CD14-positive monocyte (primary cell): ENCODE measurements at regions not wholly inside any gene's neighbourhood (a gene's known extent, or its start where the extent isn't known, plus 50 kb on each side); places are given as distances from the start of the nearest gene placed in this dataset.

Experiments used
- DNase-seq, 3 donors: peaks; one replicate each; pipeline ENCODE4 v3.0.0-alpha.2; 2011 to 2022
- H2AFZ ChIP-seq: 2 replicates; pipeline ENCODE4 v1.6.0; 2012; ENCODE audit warnings: mild to moderate bottlenecking, low read depth, low read length, inconsistent platforms; ENCODE audit not compliant: insufficient read depth, poor library complexity, severe bottlenecking
- H3K27ac ChIP-seq, 2 donors: 1 replicate in 1 of 2; 2 replicates in 1 of 2; pipeline ENCODE4 v1.5.1; 2012 to 2013; ENCODE audit warnings: low read length in 2 of 2, control low read depth in 1 of 2, inconsistent platforms in 1 of 2, low read depth in 1 of 2, mild to moderate bottlenecking in 1 of 2
- H3K27me3 ChIP-seq, 2 donors: one replicate each; pipeline versions ENCODE4 v1.6.0 to v1.6.1; 2011 to 2013; ENCODE audit warnings: low read length in 2 of 2; ENCODE audit not compliant: control insufficient read depth in 2 of 2, insufficient read depth in 2 of 2
- H3K36me3 ChIP-seq, 2 donors: replicated peaks in 1 of 2; 1 replicate in 1 of 2; 2 replicates in 1 of 2; pipeline versions ENCODE4 v1.5.1 to v1.6.1; 2012 to 2013; ENCODE audit warnings: low read length in 2 of 2, control low read depth in 1 of 2, inconsistent platforms in 1 of 2, mild to moderate bottlenecking in 1 of 2; ENCODE audit not compliant: insufficient read depth in 2 of 2, control insufficient read depth in 1 of 2
- H3K4me1 ChIP-seq, 2 donors: 1 replicate in 1 of 2; 2 replicates in 1 of 2; pipeline versions ENCODE4 v1.5.1 to v1.6.1; 2012 to 2013; ENCODE audit warnings: low read length in 2 of 2, control low read depth in 1 of 2, inconsistent platforms in 1 of 2, mild to moderate bottlenecking in 1 of 2, moderate library complexity in 1 of 2; ENCODE audit not compliant: insufficient read depth in 2 of 2, control insufficient read depth in 1 of 2
- H3K4me2 ChIP-seq: replicated peaks from 2 replicates; pipeline ENCODE3; 2012; ENCODE audit warnings: low read length, moderate library complexity, mild to moderate bottlenecking; ENCODE audit not compliant: poor library complexity, severe bottlenecking; ENCODE audit errors: extremely low read depth
- H3K4me3 ChIP-seq, 3 experiments: fragments of 200-600 bp in 1 of 3; sonication (generic) in 1 of 3; replicated peaks in 1 of 3; 1 replicate in 2 of 3; 2 replicates in 1 of 3; pipeline ENCODE4 v1.5.1; 2011 to 2013; ENCODE audit warnings: low read length in 3 of 3, mild to moderate bottlenecking in 3 of 3, control low read depth in 2 of 3, low read depth in 2 of 3, inconsistent platforms in 1 of 3, moderate library complexity in 1 of 3
- H3K79me2 ChIP-seq: 2 replicates; pipeline ENCODE4 v1.6.0; 2012; ENCODE audit warnings: mild to moderate bottlenecking, control low read depth, inconsistent platforms, low read length, moderate library complexity; ENCODE audit not compliant: insufficient read depth
- H3K9ac ChIP-seq: 2 replicates; pipeline ENCODE4 v1.6.0; 2017; ENCODE audit warnings: low read length, mild to moderate bottlenecking; ENCODE audit not compliant: insufficient read depth, poor library complexity, severe bottlenecking
- H3K9me3 ChIP-seq, 2 donors: replicated peaks in 1 of 2; 1 replicate in 1 of 2; 2 replicates in 1 of 2; pipeline versions ENCODE4 v1.5.1 to v1.6.1; 2012 to 2013; ENCODE audit warnings: low read length in 2 of 2, control low read depth in 1 of 2; ENCODE audit not compliant: control insufficient read depth in 1 of 2, insufficient read depth in 1 of 2
- H4K20me1 ChIP-seq: 2 replicates; pipeline ENCODE4 v1.6.0; 2012; ENCODE audit warnings: mild to moderate bottlenecking, low read length, control low read depth, moderate library complexity; ENCODE audit not compliant: insufficient read depth
- H3K27ac Mint-ChIP-seq, 7 donors: one replicate each; pipeline ENCODE4 v1.8.0; 2020; ENCODE audit warnings: mild to moderate bottlenecking in 7 of 7, mixed read lengths in 7 of 7, moderate library complexity in 6 of 7, inconsistent platforms in 2 of 7
- H3K27me3 Mint-ChIP-seq, 3 donors: one replicate each; pipeline ENCODE4 v1.8.0; 2021 to 2022; ENCODE audit warnings: low read depth in 3 of 3, mild to moderate bottlenecking in 3 of 3, mixed read lengths in 3 of 3, moderate library complexity in 3 of 3, inconsistent platforms in 1 of 3
- H3K36me3 Mint-ChIP-seq, 2 donors: one replicate each; pipeline ENCODE4 v1.8.0; 2020; ENCODE audit warnings: mixed read lengths in 2 of 2, inconsistent platforms in 1 of 2, mild to moderate bottlenecking in 1 of 2
- H3K4me1 Mint-ChIP-seq: one replicate; pipeline ENCODE4 v1.8.0; 2020; ENCODE audit warnings: mild to moderate bottlenecking, mixed read lengths
- H3K4me3 Mint-ChIP-seq, 2 donors: one replicate each; pipeline ENCODE4 v1.8.0; 2020; ENCODE audit warnings: mild to moderate bottlenecking in 2 of 2, mixed read lengths in 2 of 2, moderate library complexity in 1 of 2
- H3K9me3 Mint-ChIP-seq, 7 donors: one replicate each; pipeline ENCODE4 v1.8.0; 2020 to 2022; ENCODE audit warnings: mixed read lengths in 7 of 7, mild to moderate bottlenecking in 6 of 7, moderate library complexity in 6 of 7, inconsistent platforms in 2 of 7
- WGBS: methylation state at CpG from one replicate; pipeline ENCODE4 v1.1.5; 2013; ENCODE audit warnings: missing lambda C conversion rate; ENCODE audit not compliant: insufficient coverage; 5-methylcytosine and 5-hydroxymethylcytosine counted together
- intact Hi-C, 2 donors: fragments of 100-400 bp; cut with micrococcal nuclease; formaldehyde crosslinking; loops; one replicate each; pipeline versions ENCODE4 v1.15.0 to v1.15.1; 2023
- TF ChIP-seq, protein P1 (sequence below): fragments of 200-600 bp; IDR thresholded peaks from one replicate; pipeline ENCODE4 v1.8.0; 2022; ENCODE audit warnings: antibody characterized with exemption, mild to moderate bottlenecking

DNA sequence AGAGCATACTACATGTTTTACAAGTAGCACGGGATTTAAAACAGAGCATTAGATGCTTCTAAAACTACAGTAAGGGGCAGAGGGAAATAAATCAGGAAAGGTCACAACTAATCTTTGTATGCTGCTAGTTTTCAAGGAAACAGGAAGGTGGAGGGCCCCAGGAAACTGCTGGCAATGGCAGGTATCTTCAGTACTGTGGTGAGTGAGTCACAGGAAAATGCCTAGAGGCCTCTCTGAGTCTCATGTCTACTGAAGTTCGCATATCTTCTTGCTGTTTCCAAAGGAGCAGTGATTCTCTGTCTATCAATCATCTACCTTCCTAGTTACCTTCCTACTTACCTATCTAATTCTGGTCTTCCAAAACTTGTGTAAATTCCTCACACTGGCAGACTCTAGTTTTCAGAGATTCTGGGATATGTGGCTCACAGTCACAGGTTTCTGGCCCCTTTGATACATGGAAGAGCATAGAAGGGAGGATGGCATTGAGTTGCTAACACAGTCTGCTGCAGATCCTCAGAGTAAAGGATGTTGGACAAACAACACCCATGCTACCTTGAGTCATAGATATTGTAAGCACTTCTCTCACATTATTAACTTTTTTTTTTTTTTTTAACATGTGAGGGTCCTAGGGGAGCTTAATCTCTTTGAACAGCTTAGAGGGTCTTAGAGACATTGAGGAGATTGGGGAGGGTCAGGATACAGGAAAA lies 58.8 kb upstream of the SYN3 start:
- no peaks in the 10 kb centered on the region for H3K36me3 ChIP-seq
- no peaks in the 10 kb centered on the region for H3K4me1 ChIP-seq
- intact Hi-C loops = no loop called here
- H3K27me3 Mint-ChIP-seq = peaks cover 0 to 5% (median 3%) of the 10 kb centered on the region in 3 donors
- no peaks in the 10 kb centered on the region for H3K27me3 ChIP-seq
- no peak for DNase-seq
- H3K36me3 Mint-ChIP-seq = no peaks in the 10 kb centered on the region
- no peak overlapping the region for H3K27ac Mint-ChIP-seq
- H3K4me3 ChIP-seq = no peak overlapping the region
- H3K4me2 ChIP-seq = no peak overlapping the region
- H4K20me1 ChIP-seq = no peaks in the 10 kb centered on the region
- no peaks in the 10 kb centered on the region for H3K79me2 ChIP-seq
- H3K4me3 Mint-ChIP-seq = no peak overlapping the region
- no peak overlapping the region for H3K9ac ChIP-seq
- TF ChIP-seq, protein P1, sequence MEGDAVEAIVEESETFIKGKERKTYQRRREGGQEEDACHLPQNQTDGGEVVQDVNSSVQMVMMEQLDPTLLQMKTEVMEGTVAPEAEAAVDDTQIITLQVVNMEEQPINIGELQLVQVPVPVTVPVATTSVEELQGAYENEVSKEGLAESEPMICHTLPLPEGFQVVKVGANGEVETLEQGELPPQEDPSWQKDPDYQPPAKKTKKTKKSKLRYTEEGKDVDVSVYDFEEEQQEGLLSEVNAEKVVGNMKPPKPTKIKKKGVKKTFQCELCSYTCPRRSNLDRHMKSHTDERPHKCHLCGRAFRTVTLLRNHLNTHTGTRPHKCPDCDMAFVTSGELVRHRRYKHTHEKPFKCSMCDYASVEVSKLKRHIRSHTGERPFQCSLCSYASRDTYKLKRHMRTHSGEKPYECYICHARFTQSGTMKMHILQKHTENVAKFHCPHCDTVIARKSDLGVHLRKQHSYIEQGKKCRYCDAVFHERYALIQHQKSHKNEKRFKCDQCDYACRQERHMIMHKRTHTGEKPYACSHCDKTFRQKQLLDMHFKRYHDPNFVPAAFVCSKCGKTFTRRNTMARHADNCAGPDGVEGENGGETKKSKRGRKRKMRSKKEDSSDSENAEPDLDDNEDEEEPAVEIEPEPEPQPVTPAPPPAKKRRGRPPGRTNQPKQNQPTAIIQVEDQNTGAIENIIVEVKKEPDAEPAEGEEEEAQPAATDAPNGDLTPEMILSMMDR = no peak
- no peaks in the 10 kb centered on the region for H3K9me3 ChIP-seq
- H3K4me1 Mint-ChIP-seq = no peaks in the 10 kb centered on the region
- WGBS = no CpG with 5 or more reads among the region's 2 CpGs
- H3K27ac ChIP-seq = no peak overlapping the region
- H3K9me3 Mint-ChIP-seq = peaks cover 0 to 9% (median 0%) of the 10 kb centered on the region in 7 donors
- H2AFZ ChIP-seq = no peak overlapping the region

DNA sequence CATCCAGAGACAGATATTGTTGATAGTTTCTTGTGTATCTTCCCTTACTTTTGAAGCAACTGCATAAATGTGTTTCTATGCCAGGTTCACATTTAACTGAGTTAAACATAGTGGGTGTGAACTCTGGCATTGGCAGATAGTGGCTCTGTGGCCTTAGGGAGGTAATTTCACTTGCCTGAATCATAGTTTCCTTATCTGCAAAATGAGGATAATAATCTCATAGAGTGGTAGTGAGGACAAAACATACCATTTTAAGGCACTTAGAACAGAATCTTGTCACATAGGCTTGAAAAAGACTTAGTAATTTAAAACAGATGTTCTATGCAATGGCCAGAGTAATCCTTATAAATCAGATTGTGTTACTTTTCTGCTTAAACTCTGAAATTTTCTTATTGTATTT lies 56.4 kb upstream of the SYN3 start:
- Histone ChIP-seq H4K20me1 (no peaks in the 10 kb centered on the region), H3K27me3 (no peaks in the 10 kb centered on the region), H3K36me3 (no peaks in the 10 kb centered on the region), H3K9me3 (no peaks in the 10 kb centered on the region), H3K27ac (no peak overlapping the region), H2AFZ (no peak overlapping the region), H3K79me2 (no peaks in the 10 kb centered on the region), H3K4me3 (no peak overlapping the region), H3K4me1 (no peaks in the 10 kb centered on the region), H3K9ac (no peak overlapping the region), H3K4me2 (no peak overlapping the region)
- Mint-ChIP-seq H3K9me3 (peaks cover 0 to 6% (median 0%) of the 10 kb centered on the region in 7 donors), H3K27me3 (peaks cover 0 to 5% (median 1%) of the 10 kb centered on the region in 3 donors), H3K27ac (no peak overlapping the region), H3K4me1 (no peaks in the 10 kb centered on the region), H3K4me3 (no peak overlapping the region), H3K36me3 (no peaks in the 10 kb centered on the region)
- TF ChIP-seq, protein P1 = no peak
- intact Hi-C loops = no loop called here
- DNase-seq = no peak
